ENCODE measurements at regions not wholly inside any gene's neighbourhood (a gene's known extent, or its start where the extent isn't known, plus 50 kb on each side); places are given as distances from the start of the nearest gene placed in this dataset.
"Not testable (repeated sequence)": the region's sequence is repeated elsewhere in the genome, so short reads cannot be mapped to it uniquely, and the experiment has no call there.

DNA sequence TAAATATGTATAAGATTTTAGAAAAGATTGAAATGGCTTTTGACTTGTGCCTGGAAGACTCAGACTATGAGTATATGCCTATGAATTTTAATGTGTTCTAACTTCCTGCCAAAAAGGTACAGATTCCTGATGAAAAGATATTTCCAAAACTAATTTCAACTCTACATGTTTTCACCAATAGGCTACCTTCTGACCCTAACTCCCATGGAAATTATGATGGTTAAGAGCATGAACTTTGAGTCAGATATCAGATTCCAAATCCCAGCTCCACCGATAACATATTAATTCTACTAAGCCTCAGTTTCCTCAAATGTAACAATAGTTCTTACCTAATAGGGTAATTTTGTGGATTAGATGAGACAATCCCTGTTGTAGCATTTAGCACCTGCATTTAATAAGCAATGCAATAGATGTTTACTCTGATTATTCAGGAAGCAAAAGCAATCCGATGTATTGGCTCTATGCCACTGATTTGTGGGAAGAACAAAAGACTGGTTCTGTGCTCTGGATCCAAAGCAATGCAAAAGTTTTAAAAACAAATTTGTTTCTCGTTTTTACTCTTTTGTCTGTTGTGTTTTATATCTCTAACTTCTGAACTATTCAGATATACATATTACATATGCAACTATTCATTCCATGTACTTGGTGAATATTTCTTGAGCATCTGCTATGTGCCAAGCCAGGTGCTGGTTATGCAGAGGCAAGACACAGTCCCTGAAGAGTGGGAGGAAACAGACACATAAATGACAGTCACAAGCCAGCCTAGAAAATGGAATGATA lies 115.4 kb downstream of the GATA6 start:
- no peaks in the 10 kb centered on the region for H3K27me3 ChIP-seq (ENCODE audit: insufficient read depth, low read length)
- H3K27ac ChIP-seq (ENCODE audit: low read depth, low read length, poor library complexity, severe bottlenecking): no peak overlapping the region
- H3K4me3 ChIP-seq (ENCODE audit: low read depth, low read length, poor library complexity, severe bottlenecking): no peak overlapping the region
- H3K4me1 ChIP-seq (ENCODE audit: insufficient read depth, low read length, severe bottlenecking): no peaks in the 10 kb centered on the region
- no peaks in the 10 kb centered on the region for H4K20me1 ChIP-seq (ENCODE audit: insufficient read depth, low read length)
- H3K36me3 ChIP-seq (ENCODE audit: insufficient read depth, low read length): no peaks in the 10 kb centered on the region
- H2AFZ ChIP-seq (ENCODE audit: low read length): no peak overlapping the region
- no peak for TF ChIP-seq EZH2 (IDR thresholded peaks at IDR 0.05; ENCODE audit: borderline replicate concordance, low read length)
- TF ChIP-seq, protein P1, sequence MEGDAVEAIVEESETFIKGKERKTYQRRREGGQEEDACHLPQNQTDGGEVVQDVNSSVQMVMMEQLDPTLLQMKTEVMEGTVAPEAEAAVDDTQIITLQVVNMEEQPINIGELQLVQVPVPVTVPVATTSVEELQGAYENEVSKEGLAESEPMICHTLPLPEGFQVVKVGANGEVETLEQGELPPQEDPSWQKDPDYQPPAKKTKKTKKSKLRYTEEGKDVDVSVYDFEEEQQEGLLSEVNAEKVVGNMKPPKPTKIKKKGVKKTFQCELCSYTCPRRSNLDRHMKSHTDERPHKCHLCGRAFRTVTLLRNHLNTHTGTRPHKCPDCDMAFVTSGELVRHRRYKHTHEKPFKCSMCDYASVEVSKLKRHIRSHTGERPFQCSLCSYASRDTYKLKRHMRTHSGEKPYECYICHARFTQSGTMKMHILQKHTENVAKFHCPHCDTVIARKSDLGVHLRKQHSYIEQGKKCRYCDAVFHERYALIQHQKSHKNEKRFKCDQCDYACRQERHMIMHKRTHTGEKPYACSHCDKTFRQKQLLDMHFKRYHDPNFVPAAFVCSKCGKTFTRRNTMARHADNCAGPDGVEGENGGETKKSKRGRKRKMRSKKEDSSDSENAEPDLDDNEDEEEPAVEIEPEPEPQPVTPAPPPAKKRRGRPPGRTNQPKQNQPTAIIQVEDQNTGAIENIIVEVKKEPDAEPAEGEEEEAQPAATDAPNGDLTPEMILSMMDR (IDR thresholded peaks at IDR 0.05; ENCODE audit: low read length): no peak
- H3K9me2 ChIP-seq (ENCODE audit: low read depth, low read length): no peaks in the 10 kb centered on the region
- H3F3A ChIP-seq (ENCODE audit: insufficient read depth, low read length): no peaks in the 10 kb centered on the region
- no peak overlapping the region for H3K9ac ChIP-seq (ENCODE audit: low read length)
- H3K79me2 ChIP-seq (ENCODE audit: insufficient read depth, low read length): no peaks in the 10 kb centered on the region
- H3K9me3 ChIP-seq (ENCODE audit: low read length): no peaks in the 10 kb centered on the region
- H3K4me2 ChIP-seq (ENCODE audit: low read length): no peak overlapping the region

DNA sequence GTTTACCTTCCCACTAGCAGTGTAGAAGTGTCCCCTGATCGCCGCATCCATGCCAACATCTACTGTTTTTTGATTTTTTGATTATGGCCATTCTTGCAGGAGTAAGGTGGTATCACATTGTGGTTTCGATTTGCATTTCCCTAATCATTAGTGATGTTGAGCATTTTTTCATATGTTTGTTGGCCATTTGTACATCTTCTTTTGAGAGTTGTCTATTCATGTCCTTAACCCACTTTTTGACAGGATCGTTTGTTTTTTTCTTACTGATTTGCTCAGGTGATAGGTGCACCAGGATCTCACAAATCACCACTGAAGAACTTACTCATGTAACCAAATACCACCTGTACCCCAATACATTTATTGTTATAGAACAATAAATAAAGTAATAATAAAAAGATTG lies 114.5 kb downstream of the GATA6 start:
- H2AFZ ChIP-seq (ENCODE audit: low read length); H3F3A ChIP-seq (ENCODE audit: insufficient read depth, low read length); H3K4me3 ChIP-seq (ENCODE audit: low read depth, low read length, poor library complexity, severe bottlenecking); H3K9ac ChIP-seq (ENCODE audit: low read length); H3K4me1 ChIP-seq (ENCODE audit: insufficient read depth, low read length, severe bottlenecking); H4K20me1 ChIP-seq (ENCODE audit: insufficient read depth, low read length); H3K27ac ChIP-seq (ENCODE audit: low read depth, low read length, poor library complexity, severe bottlenecking); H3K27me3 ChIP-seq (ENCODE audit: insufficient read depth, low read length); H3K36me3 ChIP-seq (ENCODE audit: insufficient read depth, low read length); H3K79me2 ChIP-seq (ENCODE audit: insufficient read depth, low read length); H3K9me2 ChIP-seq (ENCODE audit: low read depth, low read length); H3K4me2 ChIP-seq (ENCODE audit: low read length); H3K9me3 ChIP-seq (ENCODE audit: low read length): not testable (repeated sequence)

DNA sequence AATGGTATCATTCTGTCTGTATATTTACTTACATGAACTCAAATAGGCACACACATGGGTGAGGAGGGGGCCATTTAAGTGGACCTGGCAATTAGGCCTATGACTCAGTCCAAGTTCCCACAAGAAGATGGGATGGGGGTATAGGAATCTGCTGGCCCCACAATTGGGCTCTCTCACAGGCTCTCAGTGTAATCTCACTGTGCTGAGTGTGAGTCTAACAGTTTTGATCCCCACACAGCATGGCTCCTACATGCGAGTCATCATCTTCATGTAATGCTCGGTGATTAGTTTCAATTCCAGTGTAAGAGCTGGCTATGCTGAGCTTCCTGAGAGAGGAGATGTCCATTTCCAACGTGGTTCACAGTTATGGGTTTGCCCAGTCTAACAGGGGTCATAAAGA lies 114.0 kb downstream of the GATA6 start:
- H3K4me2 ChIP-seq (ENCODE audit: low read length): no peak overlapping the region
- H3K27me3 ChIP-seq (ENCODE audit: insufficient read depth, low read length): no peaks in the 10 kb centered on the region
- TF ChIP-seq EZH2 (IDR thresholded peaks at IDR 0.05; ENCODE audit: borderline replicate concordance, low read length): no peak
- TF ChIP-seq, protein P1 (IDR thresholded peaks at IDR 0.05; ENCODE audit: low read length): no peak
- no peaks in the 10 kb centered on the region for H3F3A ChIP-seq (ENCODE audit: insufficient read depth, low read length)
- no peak overlapping the region for H2AFZ ChIP-seq (ENCODE audit: low read length)
- H3K4me1 ChIP-seq (ENCODE audit: insufficient read depth, low read length, severe bottlenecking): no peaks in the 10 kb centered on the region
- H3K36me3 ChIP-seq (ENCODE audit: insufficient read depth, low read length): no peaks in the 10 kb centered on the region
- H3K9me3 ChIP-seq (ENCODE audit: low read length): no peaks in the 10 kb centered on the region
- H3K4me3 ChIP-seq (ENCODE audit: low read depth, low read length, poor library complexity, severe bottlenecking): no peak overlapping the region
- no peaks in the 10 kb centered on the region for H4K20me1 ChIP-seq (ENCODE audit: insufficient read depth, low read length)
- no peaks in the 10 kb centered on the region for H3K9me2 ChIP-seq (ENCODE audit: low read depth, low read length)
- H3K27ac ChIP-seq (ENCODE audit: low read depth, low read length, poor library complexity, severe bottlenecking): no peak overlapping the region
- H3K79me2 ChIP-seq (ENCODE audit: insufficient read depth, low read length): no peaks in the 10 kb centered on the region
- H3K9ac ChIP-seq (ENCODE audit: low read length): no peak overlapping the region

DNA sequence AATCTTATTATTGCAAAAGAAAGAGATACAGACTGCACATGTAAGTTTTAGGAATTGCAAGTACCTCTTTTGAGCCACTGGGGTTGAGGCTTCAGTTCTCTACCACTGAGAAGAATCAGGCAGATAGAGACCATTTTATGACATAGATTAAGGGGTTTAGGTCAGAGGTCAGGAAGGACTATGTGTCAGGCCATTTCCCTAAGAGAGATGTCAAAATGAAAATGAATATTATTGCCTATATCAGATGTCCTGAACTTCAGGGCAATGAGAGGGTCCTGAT lies 113.7 kb downstream of the GATA6 start:
- Histone ChIP-seq H3K27ac (ENCODE audit: low read depth, low read length, poor library complexity, severe bottlenecking) (no peak overlapping the region), H3K4me1 (ENCODE audit: insufficient read depth, low read length, severe bottlenecking) (no peaks in the 10 kb centered on the region), H4K20me1 (ENCODE audit: insufficient read depth, low read length) (no peaks in the 10 kb centered on the region), H3K9me2 (ENCODE audit: low read depth, low read length) (no peaks in the 10 kb centered on the region), H3K4me3 (ENCODE audit: low read depth, low read length, poor library complexity, severe bottlenecking) (no peak overlapping the region), H3K9me3 (ENCODE audit: low read length) (no peaks in the 10 kb centered on the region), H3K27me3 (ENCODE audit: insufficient read depth, low read length) (no peaks in the 10 kb centered on the region), H3K4me2 (ENCODE audit: low read length) (no peak overlapping the region), H3K79me2 (ENCODE audit: insufficient read depth, low read length) (no peaks in the 10 kb centered on the region), H2AFZ (ENCODE audit: low read length) (no peak overlapping the region), H3F3A (ENCODE audit: insufficient read depth, low read length) (no peaks in the 10 kb centered on the region), H3K36me3 (ENCODE audit: insufficient read depth, low read length) (no peaks in the 10 kb centered on the region), H3K9ac (ENCODE audit: low read length) (no peak overlapping the region)
- TF ChIP-seq, protein P1 (IDR thresholded peaks at IDR 0.05; ENCODE audit: low read length): no peak
- TF ChIP-seq EZH2 (IDR thresholded peaks at IDR 0.05; ENCODE audit: borderline replicate concordance, low read length): no peak

Measured in OCI-LY1 (cell line).